Panc1 (cell line): ENCODE measurements at regions not wholly inside any gene's neighbourhood (a gene's known extent, or its start where the extent isn't known, plus 50 kb on each side); places are given as distances from the start of the nearest gene placed in this dataset.

Experiments
- POLR2AphosphoS5 ChIP-seq: IDR thresholded peaks from 2 replicates; pipeline ENCODE4 v1.6.1; 2012; ENCODE audit warnings: mild to moderate bottlenecking, low read depth, low read length, moderate library complexity
- REST ChIP-seq, 2 experiments: IDR thresholded peaks; 2 replicates each; pipeline ENCODE4 v1.6.1; 2011 to 2012; ENCODE audit warnings: low read depth in 2 of 2, control low read depth in 1 of 2, low read length in 1 of 2, mild to moderate bottlenecking in 1 of 2, moderate library complexity in 1 of 2; ENCODE audit not compliant: insufficient read depth in 1 of 2
- SIN3A ChIP-seq: IDR thresholded peaks from 2 replicates; pipeline ENCODE4 v1.6.1; 2012; ENCODE audit warnings: low read depth, mild to moderate bottlenecking, low read length, moderate library complexity, borderline replicate concordance; ENCODE audit not compliant: insufficient read depth
- TF ChIP-seq, protein P1 (sequence below): fragments of 450-650 bp; IDR thresholded peaks from 2 replicates; pipeline ENCODE4 v1.5.1; 2017; ENCODE audit warnings: mild to moderate bottlenecking

DNA sequence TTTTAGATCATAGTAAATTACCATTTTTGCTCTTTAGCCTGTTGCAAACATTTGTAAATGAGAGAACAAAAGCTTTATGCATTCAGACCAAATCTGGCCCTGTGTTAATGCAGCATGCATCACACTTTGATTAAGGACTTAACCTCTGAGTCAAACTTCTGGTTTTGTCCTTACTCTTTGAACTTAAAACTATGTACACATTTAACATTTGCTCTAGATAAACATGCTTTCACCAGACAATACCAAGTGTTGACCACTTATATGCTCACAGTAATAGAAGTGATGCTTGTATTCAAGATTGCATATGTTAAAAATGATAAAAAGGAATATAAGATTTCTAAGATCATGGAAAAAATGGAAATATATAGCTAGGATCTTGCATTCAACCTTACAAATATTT is 1095.3 kb downstream of the ADGRL2 start:
- TF ChIP-seq, protein P1, sequence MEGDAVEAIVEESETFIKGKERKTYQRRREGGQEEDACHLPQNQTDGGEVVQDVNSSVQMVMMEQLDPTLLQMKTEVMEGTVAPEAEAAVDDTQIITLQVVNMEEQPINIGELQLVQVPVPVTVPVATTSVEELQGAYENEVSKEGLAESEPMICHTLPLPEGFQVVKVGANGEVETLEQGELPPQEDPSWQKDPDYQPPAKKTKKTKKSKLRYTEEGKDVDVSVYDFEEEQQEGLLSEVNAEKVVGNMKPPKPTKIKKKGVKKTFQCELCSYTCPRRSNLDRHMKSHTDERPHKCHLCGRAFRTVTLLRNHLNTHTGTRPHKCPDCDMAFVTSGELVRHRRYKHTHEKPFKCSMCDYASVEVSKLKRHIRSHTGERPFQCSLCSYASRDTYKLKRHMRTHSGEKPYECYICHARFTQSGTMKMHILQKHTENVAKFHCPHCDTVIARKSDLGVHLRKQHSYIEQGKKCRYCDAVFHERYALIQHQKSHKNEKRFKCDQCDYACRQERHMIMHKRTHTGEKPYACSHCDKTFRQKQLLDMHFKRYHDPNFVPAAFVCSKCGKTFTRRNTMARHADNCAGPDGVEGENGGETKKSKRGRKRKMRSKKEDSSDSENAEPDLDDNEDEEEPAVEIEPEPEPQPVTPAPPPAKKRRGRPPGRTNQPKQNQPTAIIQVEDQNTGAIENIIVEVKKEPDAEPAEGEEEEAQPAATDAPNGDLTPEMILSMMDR, result no peak
- no peak for TF ChIP-seq SIN3A
- no peak for TF ChIP-seq POLR2AphosphoS5
- TF ChIP-seq REST (IDR thresholded peaks at IDR 0.05; ENCODE audit: insufficient read depth in 1 of 2, low read depth in 2 of 2, low read length in 1 of 2), result no peak
